ENCODE measurements at regions not wholly inside any gene's neighbourhood (a gene's known extent, or its start where the extent isn't known, plus 50 kb on each side); places are given as distances from the start of the nearest gene placed in this dataset.

DNA sequence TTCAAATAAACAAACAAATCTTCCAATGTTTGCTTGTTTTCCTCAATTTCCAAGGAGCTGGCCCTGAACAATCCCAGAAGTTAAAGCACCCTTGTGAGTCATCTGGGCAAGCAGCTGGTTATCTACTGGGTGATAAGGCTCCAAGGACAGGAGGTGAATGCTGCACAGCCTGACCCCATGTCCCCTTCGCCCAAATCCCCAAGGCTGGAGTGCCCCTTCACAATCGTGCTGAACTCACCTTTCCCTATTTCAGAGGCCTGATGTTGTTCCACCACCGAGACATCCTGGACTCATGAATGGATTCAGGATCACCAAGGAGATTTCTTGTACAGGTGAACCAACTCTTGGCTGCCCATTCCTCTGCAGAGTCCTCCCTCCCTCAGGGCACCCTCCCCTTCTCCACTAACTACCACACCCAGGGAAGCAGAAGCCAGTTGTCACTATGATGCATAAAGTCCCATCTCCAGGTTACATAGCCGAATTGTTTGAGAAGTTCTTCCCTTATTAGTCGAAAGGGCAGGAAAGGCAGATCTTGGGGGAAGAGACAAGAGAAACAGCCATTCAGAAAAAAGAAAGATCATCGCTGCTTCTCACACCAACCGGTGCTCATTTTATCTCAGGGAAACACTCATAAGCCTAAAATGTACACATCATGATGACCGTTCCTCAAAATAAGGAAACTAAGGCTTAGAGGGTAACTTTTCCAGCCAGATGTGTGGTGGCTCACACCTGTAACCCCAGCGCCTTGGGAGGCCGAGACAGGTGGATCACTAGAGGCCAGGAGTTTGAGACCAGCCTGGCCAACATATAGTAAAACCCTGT is 138.8 kb upstream of the RREB1 start:
- TF ChIP-seq, protein P1, sequence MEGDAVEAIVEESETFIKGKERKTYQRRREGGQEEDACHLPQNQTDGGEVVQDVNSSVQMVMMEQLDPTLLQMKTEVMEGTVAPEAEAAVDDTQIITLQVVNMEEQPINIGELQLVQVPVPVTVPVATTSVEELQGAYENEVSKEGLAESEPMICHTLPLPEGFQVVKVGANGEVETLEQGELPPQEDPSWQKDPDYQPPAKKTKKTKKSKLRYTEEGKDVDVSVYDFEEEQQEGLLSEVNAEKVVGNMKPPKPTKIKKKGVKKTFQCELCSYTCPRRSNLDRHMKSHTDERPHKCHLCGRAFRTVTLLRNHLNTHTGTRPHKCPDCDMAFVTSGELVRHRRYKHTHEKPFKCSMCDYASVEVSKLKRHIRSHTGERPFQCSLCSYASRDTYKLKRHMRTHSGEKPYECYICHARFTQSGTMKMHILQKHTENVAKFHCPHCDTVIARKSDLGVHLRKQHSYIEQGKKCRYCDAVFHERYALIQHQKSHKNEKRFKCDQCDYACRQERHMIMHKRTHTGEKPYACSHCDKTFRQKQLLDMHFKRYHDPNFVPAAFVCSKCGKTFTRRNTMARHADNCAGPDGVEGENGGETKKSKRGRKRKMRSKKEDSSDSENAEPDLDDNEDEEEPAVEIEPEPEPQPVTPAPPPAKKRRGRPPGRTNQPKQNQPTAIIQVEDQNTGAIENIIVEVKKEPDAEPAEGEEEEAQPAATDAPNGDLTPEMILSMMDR (IDR thresholded peaks at IDR 0.05), result no peak
- no peak for TF ChIP-seq POLR2A (IDR thresholded peaks at IDR 0.05)
- no peak for TF ChIP-seq EP300 (IDR thresholded peaks at IDR 0.05)
- TF ChIP-seq POLR2AphosphoS5 (IDR thresholded peaks at IDR 0.05), result no peak
